ENCODE measurements at regions not wholly inside any gene's neighbourhood (a gene's known extent, or its start where the extent isn't known, plus 50 kb on each side); places are given as distances from the start of the nearest gene placed in this dataset.

DNA sequence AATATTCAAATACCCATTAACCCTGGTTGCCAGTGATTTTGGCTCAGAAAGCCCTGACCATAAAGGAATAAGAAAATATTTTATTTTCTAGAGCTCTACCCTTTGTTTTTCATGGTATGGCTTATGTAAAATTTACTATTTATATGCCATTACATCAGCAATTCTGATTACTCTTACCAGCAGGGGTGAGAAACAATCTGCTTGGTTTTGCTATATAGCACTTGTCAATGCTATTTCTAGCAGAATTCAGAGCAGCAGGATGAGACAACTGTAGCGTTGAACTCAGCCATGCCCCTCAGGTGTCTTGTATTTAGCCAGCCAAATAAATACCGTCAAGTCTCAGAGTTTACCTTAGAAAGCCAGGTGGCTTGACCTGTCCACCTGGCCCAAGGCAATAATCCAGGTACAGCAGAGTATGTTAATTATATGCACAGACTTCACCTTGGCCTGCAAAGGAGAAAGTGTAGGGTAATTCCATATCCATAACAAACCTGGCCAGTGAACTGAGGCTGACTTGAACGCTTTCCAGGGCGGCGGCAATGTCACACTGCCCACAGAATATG, 1303.5 kb downstream of the RAPGEF2 start:
- H3K4me1 ChIP-seq (ENCODE audit: low read length) = no peaks in the 10 kb centered on the region
- H3K9me3 ChIP-seq (ENCODE audit: insufficient read depth, low read length) = no peaks in the 10 kb centered on the region
- H3K9ac ChIP-seq (ENCODE audit: low read length) = no peak overlapping the region
- no peaks in the 10 kb centered on the region for H3K27me3 ChIP-seq (ENCODE audit: low read depth, low read length)
- H4K20me1 ChIP-seq (ENCODE audit: insufficient read depth, low read length) = no peaks in the 10 kb centered on the region
- no peaks in the 10 kb centered on the region for H3K79me2 ChIP-seq (ENCODE audit: low read length)
- H3K4me3 ChIP-seq (ENCODE audit: low read length) = no peak overlapping the region
- TF ChIP-seq, protein P1, sequence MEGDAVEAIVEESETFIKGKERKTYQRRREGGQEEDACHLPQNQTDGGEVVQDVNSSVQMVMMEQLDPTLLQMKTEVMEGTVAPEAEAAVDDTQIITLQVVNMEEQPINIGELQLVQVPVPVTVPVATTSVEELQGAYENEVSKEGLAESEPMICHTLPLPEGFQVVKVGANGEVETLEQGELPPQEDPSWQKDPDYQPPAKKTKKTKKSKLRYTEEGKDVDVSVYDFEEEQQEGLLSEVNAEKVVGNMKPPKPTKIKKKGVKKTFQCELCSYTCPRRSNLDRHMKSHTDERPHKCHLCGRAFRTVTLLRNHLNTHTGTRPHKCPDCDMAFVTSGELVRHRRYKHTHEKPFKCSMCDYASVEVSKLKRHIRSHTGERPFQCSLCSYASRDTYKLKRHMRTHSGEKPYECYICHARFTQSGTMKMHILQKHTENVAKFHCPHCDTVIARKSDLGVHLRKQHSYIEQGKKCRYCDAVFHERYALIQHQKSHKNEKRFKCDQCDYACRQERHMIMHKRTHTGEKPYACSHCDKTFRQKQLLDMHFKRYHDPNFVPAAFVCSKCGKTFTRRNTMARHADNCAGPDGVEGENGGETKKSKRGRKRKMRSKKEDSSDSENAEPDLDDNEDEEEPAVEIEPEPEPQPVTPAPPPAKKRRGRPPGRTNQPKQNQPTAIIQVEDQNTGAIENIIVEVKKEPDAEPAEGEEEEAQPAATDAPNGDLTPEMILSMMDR (IDR thresholded peaks at IDR 0.05; ENCODE audit: low read depth, low read length) = no peak
- TF ChIP-seq EZH2phosphoT487 (IDR thresholded peaks at IDR 0.05; ENCODE audit: low read depth) = no peak
- H3K27ac ChIP-seq (ENCODE audit: low read length) = no peak overlapping the region
- H2AFZ ChIP-seq (ENCODE audit: low read depth, low read length) = no peak overlapping the region
- no peak overlapping the region for H3K4me2 ChIP-seq (ENCODE audit: low read length)
- H3K36me3 ChIP-seq (replicated peaks; ENCODE audit: low read depth, low read length) = no peaks in the 10 kb centered on the region

DNA sequence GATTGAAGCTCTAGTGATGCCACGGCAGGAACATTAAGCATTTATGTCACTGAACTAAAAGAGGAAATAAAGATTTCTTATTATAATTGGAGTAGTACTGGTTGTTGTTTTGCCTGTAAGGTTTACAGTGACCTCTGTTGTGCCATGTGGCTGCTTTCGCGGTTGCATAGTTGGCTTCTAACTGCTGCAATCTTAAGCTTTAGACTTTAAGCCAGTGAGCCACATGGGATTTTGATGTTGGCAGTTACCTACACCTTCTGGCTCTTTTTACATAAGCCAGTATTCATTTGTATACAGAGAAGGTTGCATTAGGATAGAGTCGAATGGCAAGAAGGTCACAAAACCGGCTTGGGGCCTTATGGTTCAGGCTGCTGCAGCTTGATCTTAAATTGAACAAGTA, 1311.6 kb downstream of the RAPGEF2 start:
- Histone ChIP-seq H3K4me3 (ENCODE audit: low read length) (no peak overlapping the region), H3K9me3 (ENCODE audit: insufficient read depth, low read length) (no peaks in the 10 kb centered on the region), H3K36me3 (replicated peaks; ENCODE audit: low read depth, low read length) (no peaks in the 10 kb centered on the region), H3K79me2 (ENCODE audit: low read length) (no peaks in the 10 kb centered on the region), H3K27ac (ENCODE audit: low read length) (no peak overlapping the region), H4K20me1 (ENCODE audit: insufficient read depth, low read length) (no peaks in the 10 kb centered on the region), H3K4me2 (ENCODE audit: low read length) (no peak overlapping the region), H3K27me3 (ENCODE audit: low read depth, low read length) (no peaks in the 10 kb centered on the region), H2AFZ (ENCODE audit: low read depth, low read length) (no peak overlapping the region), H3K4me1 (ENCODE audit: low read length) (no peaks in the 10 kb centered on the region), H3K9ac (ENCODE audit: low read length) (no peak overlapping the region)
- TF ChIP-seq, protein P1 (IDR thresholded peaks at IDR 0.05; ENCODE audit: low read depth, low read length) = no peak
- no peak for TF ChIP-seq EZH2phosphoT487 (IDR thresholded peaks at IDR 0.05; ENCODE audit: low read depth)

DNA sequence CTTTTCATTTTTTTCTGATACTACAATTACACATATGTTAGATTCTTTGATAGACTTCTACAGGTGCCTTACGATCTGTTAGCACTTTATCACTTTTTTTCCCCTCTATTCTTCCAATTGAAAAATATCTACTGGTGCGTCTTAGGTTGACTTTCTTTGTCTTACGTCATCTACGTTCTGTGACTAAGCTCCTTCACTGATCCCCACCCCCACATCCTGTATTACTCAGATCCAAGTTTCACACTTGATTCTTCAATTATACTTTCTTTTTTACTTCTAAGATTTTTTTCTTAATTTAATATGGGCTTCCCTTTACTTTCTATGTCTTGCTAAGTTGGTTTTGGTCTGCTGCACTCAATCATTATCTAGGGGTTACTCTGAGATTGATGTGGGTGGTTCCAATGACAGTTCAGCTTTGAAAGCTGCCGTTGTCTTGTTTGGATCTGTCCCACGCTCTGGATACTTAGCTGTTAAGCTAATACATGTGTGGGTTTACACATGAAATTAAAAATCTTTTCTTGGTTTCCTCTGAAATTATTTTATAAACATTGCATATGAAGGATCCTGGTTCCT, 1321.1 kb downstream of the RAPGEF2 start:
- Histone ChIP-seq H3K27ac (ENCODE audit: low read length) (no peak overlapping the region), H3K36me3 (replicated peaks; ENCODE audit: low read depth, low read length) (peaks cover 2% of the 10 kb centered on the region), H3K9me3 (ENCODE audit: insufficient read depth, low read length) (no peaks in the 10 kb centered on the region), H3K79me2 (ENCODE audit: low read length) (no peaks in the 10 kb centered on the region), H3K4me1 (ENCODE audit: low read length) (peaks cover 7% of the 10 kb centered on the region), H4K20me1 (ENCODE audit: insufficient read depth, low read length) (no peaks in the 10 kb centered on the region), H3K4me3 (ENCODE audit: low read length) (peak overlapping the region; percentile 17), H2AFZ (ENCODE audit: low read depth, low read length) (no peak overlapping the region), H3K27me3 (ENCODE audit: low read depth, low read length) (no peaks in the 10 kb centered on the region), H3K4me2 (ENCODE audit: low read length) (peak overlapping the region; percentile 13), H3K9ac (ENCODE audit: low read length) (no peak overlapping the region)
- TF ChIP-seq EZH2phosphoT487 (IDR thresholded peaks at IDR 0.05; ENCODE audit: low read depth) = no peak
- TF ChIP-seq, protein P1 (IDR thresholded peaks at IDR 0.05; ENCODE audit: low read depth, low read length) = no peak

DNA sequence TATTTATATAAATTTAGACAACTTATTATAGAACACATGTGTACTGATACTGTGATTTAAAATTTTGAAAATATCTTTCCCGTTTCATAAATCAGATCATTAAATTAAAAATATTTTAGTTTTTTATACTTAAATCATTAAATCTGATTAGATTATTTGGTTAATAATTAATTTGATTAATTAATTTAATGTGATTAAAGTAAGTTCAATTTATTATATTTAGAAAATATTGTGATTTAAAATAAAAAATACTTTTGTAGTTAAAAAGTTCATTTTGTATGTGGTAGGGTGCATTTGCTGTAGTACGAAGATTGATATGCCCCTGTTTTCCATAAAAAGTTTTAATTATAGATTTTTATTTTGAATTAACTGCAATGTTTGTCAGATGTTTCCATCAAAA, 1323.4 kb downstream of the RAPGEF2 start:
- no peak for TF ChIP-seq EZH2phosphoT487 (IDR thresholded peaks at IDR 0.05; ENCODE audit: low read depth)
- TF ChIP-seq, protein P1 (IDR thresholded peaks at IDR 0.05; ENCODE audit: low read depth, low read length) = no peak
- H3K27ac ChIP-seq (ENCODE audit: low read length) = no peak overlapping the region
- H3K4me3 ChIP-seq (ENCODE audit: low read length) = no peak overlapping the region
- no peak overlapping the region for H3K4me2 ChIP-seq (ENCODE audit: low read length)
- no peaks in the 10 kb centered on the region for H3K9me3 ChIP-seq (ENCODE audit: insufficient read depth, low read length)
- H3K79me2 ChIP-seq (ENCODE audit: low read length) = no peaks in the 10 kb centered on the region
- H3K4me1 ChIP-seq (ENCODE audit: low read length) = peaks cover 7% of the 10 kb centered on the region
- no peak overlapping the region for H3K9ac ChIP-seq (ENCODE audit: low read length)
- no peak overlapping the region for H2AFZ ChIP-seq (ENCODE audit: low read depth, low read length)
- no peaks in the 10 kb centered on the region for H3K27me3 ChIP-seq (ENCODE audit: low read depth, low read length)
- H4K20me1 ChIP-seq (ENCODE audit: insufficient read depth, low read length) = no peaks in the 10 kb centered on the region
- H3K36me3 ChIP-seq (replicated peaks; ENCODE audit: low read depth, low read length) = peaks cover 2% of the 10 kb centered on the region

Data from OCI-LY3 (cell line).